RWPE1 (cell line): ENCODE measurements at regions not wholly inside any gene's neighbourhood (a gene's known extent, or its start where the extent isn't known, plus 50 kb on each side); places are given as distances from the start of the nearest gene placed in this dataset.
"Not testable (repeated sequence)": the region's sequence is repeated elsewhere in the genome, so short reads cannot be mapped to it uniquely, and the experiment has no call there.

Source experiments
- CTCF ChIA-PET: fragments of 350-600 bp; sonication (Branson Sonifier 250); formaldehyde crosslinking; extraction: SDS; loops from one replicate; lab custom pipeline; 2021; lab: Yijun Ruan, JAX
- POLR2A ChIA-PET: fragments of 400-600 bp; formaldehyde crosslinking; extraction: SDS; loops from one replicate; lab custom pipeline; 2020; ENCODE audit warnings: antibody characterized with exemption; ENCODE audit not compliant: low non-redundant PET; lab: Yijun Ruan, JAX
- DNase-seq: peaks from one replicate; pipeline ENCODE4 v3.0.0; 2012; ENCODE audit warnings: low spot score
- H3K27ac ChIP-seq: fragments of 450-650 bp; 2 replicates; pipeline ENCODE4 v1.5.1; 2017
- TF ChIP-seq, protein P1 (sequence below): fragments of 450-650 bp; conservative IDR thresholded peaks from 2 replicates; pipeline ENCODE4 v1.5.1; 2017; ENCODE audit warnings: low read depth, mild to moderate bottlenecking

GRCh38 chr10:29810816-29811215 lies 176.0 kb upstream of the SVIL start:
- ChIA-PET CTCF (interaction anchor here (0.6 kb wide), 1 partner anchor 1135 kb away, joined by 3 read pairs; no protein-coding TSS in a partner anchor), POLR2A (no interaction called here)
- H3K27ac ChIP-seq: peak overlapping the region; percentile 84
- TF ChIP-seq, protein P1, sequence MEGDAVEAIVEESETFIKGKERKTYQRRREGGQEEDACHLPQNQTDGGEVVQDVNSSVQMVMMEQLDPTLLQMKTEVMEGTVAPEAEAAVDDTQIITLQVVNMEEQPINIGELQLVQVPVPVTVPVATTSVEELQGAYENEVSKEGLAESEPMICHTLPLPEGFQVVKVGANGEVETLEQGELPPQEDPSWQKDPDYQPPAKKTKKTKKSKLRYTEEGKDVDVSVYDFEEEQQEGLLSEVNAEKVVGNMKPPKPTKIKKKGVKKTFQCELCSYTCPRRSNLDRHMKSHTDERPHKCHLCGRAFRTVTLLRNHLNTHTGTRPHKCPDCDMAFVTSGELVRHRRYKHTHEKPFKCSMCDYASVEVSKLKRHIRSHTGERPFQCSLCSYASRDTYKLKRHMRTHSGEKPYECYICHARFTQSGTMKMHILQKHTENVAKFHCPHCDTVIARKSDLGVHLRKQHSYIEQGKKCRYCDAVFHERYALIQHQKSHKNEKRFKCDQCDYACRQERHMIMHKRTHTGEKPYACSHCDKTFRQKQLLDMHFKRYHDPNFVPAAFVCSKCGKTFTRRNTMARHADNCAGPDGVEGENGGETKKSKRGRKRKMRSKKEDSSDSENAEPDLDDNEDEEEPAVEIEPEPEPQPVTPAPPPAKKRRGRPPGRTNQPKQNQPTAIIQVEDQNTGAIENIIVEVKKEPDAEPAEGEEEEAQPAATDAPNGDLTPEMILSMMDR: no peak
- DNase-seq: no peak

DNA sequence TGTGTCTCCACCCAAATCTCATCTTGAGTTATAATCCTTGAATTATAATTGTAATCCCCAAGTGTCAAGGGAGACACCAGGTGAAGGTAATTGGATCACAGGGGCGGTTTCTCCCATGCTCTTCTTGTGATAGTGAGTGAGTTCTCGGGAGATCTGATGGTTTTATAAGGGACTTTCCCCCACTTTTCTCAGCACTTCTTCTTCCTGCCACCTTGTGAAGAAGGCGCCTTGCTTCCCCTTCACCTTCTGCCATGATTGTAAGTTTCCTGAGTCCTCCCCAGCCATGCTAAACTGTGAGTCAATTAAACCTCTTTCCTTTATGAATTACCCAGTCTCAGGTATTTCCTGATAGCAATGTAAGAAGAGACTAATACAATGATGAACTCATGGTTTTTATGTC lies 175.5 kb upstream of the SVIL start:
- POLR2A ChIA-PET, DNase-seq, H3K27ac ChIP-seq: not testable (repeated sequence)
- CTCF ChIA-PET: interaction anchor here (0.6 kb wide), 1 partner anchor 1134 kb away, joined by 3 read pairs; no protein-coding TSS in a partner anchor

DNA sequence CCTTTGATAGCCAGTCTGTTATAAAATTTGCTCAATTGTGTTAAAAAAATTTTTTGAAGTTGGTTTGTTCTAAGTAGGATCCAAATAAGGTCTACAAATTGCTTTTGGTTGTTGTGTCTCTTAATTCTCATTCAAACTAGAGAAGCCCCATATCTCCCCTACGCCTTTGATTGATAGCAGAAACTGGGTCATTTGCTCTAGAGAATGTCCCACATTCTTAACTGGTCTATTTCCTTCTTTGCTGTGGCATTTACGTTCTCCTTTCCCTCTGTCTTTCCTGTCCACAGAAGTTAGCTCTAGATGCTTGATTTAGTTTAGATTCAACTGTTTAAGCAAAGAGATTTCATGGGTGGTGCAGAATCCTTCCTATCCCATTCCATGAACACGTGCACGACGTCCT lies 174.6 kb upstream of the SVIL start:
- no peak overlapping the region for H3K27ac ChIP-seq
- no peak for DNase-seq
- POLR2A ChIA-PET: no interaction called here
- TF ChIP-seq, protein P1: no peak
- CTCF ChIA-PET: no interaction called here

DNA sequence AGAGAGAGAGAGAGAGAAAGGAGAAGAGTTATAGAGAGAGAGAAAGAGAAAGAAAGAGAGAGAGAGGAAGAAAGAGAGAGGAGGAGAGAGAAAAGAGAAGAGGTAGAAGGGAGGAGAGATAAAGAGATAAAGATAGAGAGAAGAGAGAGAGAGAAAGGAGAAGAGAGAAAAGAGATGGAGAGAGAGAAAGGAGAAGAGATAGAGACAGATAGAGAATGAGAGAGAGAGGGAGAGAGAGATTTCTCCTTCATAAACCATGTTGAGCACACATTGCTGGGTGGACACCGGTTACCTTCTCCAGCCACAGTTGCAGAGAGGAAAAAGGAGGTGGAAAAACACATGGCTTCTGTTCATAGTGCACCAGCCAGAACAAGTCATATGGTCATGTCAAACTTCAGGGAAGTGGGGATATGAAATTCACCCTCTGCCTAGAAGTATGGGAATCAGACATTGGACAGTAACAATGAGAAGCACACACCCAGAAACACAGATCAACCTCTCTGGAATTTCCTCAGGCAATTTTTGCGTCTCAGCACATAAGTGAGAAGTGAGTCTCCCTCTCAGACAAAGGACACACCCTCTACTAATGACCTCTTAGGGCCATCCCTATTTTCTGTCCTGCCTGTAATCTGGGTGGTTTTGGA lies 172.5 kb upstream of the SVIL start:
- ChIA-PET CTCF (no interaction called here), POLR2A (no interaction called here)
- no peak overlapping the region for H3K27ac ChIP-seq

DNA sequence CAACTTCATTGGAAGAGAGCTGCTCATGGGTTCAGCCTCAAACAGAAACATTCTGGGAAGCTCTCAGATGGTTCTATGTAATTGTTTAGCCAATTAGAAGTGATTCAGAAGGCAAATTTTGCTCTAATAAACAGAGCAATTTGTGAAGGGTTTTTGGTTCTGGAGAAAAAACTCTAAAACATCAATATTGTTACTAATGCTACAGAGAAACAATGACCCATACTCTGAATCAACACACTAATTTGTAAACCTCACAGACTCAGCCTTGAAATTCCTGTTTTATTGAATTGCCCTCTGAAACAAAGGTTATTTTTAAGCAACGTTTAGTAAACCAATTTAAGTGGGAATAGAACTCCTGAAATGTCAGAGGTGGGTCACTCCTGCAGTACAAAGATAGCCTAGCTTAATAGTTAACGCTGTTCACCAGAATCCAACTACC lies 171.6 kb upstream of the SVIL start:
- H3K27ac ChIP-seq: peak overlapping the region; percentile 36
- DNase-seq: no peak
- TF ChIP-seq, protein P1: no peak
- ChIA-PET POLR2A (no interaction called here), CTCF (no interaction called here)

More for the DNA sequence above, 172.5 kb upstream of the SVIL start:
- peak; percentile 85 for DNase-seq
- TF ChIP-seq, protein P1: no peak

DNA sequence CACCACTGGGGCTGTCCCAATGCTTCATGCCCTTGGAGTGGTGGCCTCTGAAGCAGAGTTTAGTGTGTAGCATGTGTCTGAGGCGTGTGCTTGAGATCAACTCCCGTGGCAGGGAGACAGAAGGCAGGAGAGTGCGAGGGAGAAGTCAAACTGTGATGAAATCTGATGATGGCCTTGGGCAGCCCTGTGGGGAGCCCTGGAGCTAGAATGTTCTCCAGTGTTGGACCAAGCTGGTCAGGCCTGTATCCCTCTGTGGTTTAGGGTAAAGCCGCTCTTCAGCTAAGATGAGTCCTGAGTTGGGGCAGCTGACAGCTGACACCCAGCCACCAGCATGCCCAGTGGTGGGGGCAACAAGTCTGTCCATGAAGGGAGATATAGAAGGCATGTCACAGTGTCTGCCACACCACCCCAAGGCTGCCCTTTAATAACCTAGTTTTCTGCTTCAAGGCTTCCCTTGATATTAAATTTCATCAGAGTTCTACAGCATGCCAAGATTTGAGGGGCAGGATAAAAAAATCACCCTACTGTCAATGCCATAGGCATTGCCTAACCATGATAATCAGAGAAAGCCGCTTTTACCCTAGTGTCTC lies 170.5 kb upstream of the SVIL start:
- no peak for DNase-seq
- CTCF ChIA-PET: no interaction called here
- peak overlapping the region; percentile 77 for H3K27ac ChIP-seq
- POLR2A ChIA-PET: no interaction called here
- TF ChIP-seq, protein P1: no peak
